Upper lobe of left lung (tissue), 4 donors: ENCODE measurements at regions not wholly inside any gene's neighbourhood (a gene's known extent, or its start where the extent isn't known, plus 50 kb on each side); places are given as distances from the start of the nearest gene placed in this dataset.

ENCODE experiments used
- EP300 ChIP-seq, 4 donors: sonication (generic); formaldehyde crosslinking; IDR thresholded peaks; one replicate each; pipeline ENCODE4 v1.5.1; 2017; ENCODE audit warnings: antibody characterized with exemption in 4 of 4, control low read depth in 2 of 4
- POLR2AphosphoS5 ChIP-seq, 2 donors: sonication (generic); formaldehyde crosslinking; IDR thresholded peaks; one replicate each; pipeline ENCODE4 v1.5.1; 2017; ENCODE audit warnings: antibody characterized with exemption in 2 of 2
- TF ChIP-seq, protein P1 (sequence below), 6 experiments: fragments of 450-650 bp in 4 of 6; fragments of 200-600 bp in 2 of 6; sonication (generic) in 2 of 6; IDR thresholded peaks; one replicate each; pipeline ENCODE4 v1.5.1; 2016 to 2019; ENCODE audit warnings: antibody characterized with exemption in 6 of 6

DNA sequence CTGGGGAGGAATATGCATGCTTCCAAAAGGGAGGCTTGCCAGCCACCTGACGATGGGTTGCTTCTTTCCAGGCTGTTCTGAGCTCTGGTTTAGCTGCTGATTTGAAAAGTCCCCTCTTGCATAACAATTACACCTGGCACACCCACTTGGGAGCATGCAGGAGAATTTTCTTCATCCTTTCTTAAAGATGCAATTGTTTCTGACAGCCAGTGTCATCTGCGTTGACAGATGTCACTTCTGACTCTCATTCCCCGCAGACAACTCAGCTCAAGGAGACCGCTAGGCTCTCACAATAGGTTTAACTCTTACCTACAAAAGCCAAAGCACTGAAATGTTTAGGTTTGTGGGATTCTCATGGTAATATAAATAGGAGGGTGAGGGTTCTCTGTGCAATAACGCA lies 185.6 kb upstream of the SYNPR start:
- TF ChIP-seq, protein P1, sequence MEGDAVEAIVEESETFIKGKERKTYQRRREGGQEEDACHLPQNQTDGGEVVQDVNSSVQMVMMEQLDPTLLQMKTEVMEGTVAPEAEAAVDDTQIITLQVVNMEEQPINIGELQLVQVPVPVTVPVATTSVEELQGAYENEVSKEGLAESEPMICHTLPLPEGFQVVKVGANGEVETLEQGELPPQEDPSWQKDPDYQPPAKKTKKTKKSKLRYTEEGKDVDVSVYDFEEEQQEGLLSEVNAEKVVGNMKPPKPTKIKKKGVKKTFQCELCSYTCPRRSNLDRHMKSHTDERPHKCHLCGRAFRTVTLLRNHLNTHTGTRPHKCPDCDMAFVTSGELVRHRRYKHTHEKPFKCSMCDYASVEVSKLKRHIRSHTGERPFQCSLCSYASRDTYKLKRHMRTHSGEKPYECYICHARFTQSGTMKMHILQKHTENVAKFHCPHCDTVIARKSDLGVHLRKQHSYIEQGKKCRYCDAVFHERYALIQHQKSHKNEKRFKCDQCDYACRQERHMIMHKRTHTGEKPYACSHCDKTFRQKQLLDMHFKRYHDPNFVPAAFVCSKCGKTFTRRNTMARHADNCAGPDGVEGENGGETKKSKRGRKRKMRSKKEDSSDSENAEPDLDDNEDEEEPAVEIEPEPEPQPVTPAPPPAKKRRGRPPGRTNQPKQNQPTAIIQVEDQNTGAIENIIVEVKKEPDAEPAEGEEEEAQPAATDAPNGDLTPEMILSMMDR (IDR thresholded peaks at IDR 0.05) = no peak
- TF ChIP-seq EP300 (IDR thresholded peaks at IDR 0.05) (no peak), POLR2AphosphoS5 (IDR thresholded peaks at IDR 0.05) (no peak)
